A549 (cell line): ENCODE measurements at regions not wholly inside any gene's neighbourhood (a gene's known extent, or its start where the extent isn't known, plus 50 kb on each side); places are given as distances from the start of the nearest gene placed in this dataset.

Experiments used
- ATAC-seq, 2 experiments: fragments of 200-7000 bp in 1 of 2; fragments of >200 bp in 1 of 2; cut with Nextera tagmentation in 1 of 2; cut with Tn5 transposase in 1 of 2; 3 replicates each; pipeline versions ENCODE4 v1.8.0 to v1.9.1; 2018 to 2020; ENCODE audit warnings: mild to moderate bottlenecking in 1 of 2, moderate library complexity in 1 of 2
- CTCF ChIA-PET: fragments of 300-600 bp; sonication (Branson Sonifier 250); formaldehyde crosslinking; extraction: SDS; loops from one replicate; lab custom pipeline; 2021; ENCODE audit warnings: antibody characterized with exemption, inconsistent platforms; lab: Yijun Ruan, JAX
- POLR2A ChIA-PET: fragments of 350-600 bp; formaldehyde crosslinking; extraction: SDS; loops from one replicate; lab custom pipeline; 2021; ENCODE audit warnings: antibody characterized with exemption, inconsistent platforms; lab: Yijun Ruan, JAX
- DNase-seq, 2 experiments: peaks; one replicate each; pipeline versions ENCODE4 v3.0.0 to v3.0.0-alpha.2; 2011 to 2016; ENCODE audit warnings: low read depth in 1 of 2, low spot score in 1 of 2
- FAIRE-seq: peaks from 2 replicates; lab custom pipeline; 2011; peaks lifted over from hg19 to GRCh38; lab: Jason Lieb, UNC
- H3K27ac ChIP-seq, 2 experiments: fragments of >200 bp; sonication (Bioruptor Twin); formaldehyde crosslinking; 3 replicates each; pipeline ENCODE4 v1.5.1; 2016 to 2017
- H3K4me1 ChIP-seq: fragments of >200 bp; sonication (Bioruptor Twin); formaldehyde crosslinking; 3 replicates; pipeline ENCODE4 v1.6.1; 2016
- H3K4me2 ChIP-seq: fragments of >200 bp; sonication (Bioruptor Twin); formaldehyde crosslinking; 3 replicates; pipeline ENCODE4 v1.6.1; 2016
- H3K4me3 ChIP-seq: fragments of >200 bp; sonication (Bioruptor Twin); formaldehyde crosslinking; 3 replicates; pipeline ENCODE4 v1.5.1; 2016
- H3K9me3 ChIP-seq: fragments of >200 bp; sonication (Bioruptor Twin); formaldehyde crosslinking; 3 replicates; pipeline ENCODE4 v1.6.1; 2016
- EHF ChIP-seq: fragments of 250-450 bp; sonication (Bioruptor Pico); IDR thresholded peaks from 2 replicates; pipeline ENCODE4 v1.5.0; 2020; ENCODE audit warnings: mild to moderate bottlenecking
- FOSB ChIP-seq: fragments of 250-450 bp; sonication (Bioruptor Pico); IDR thresholded peaks from 2 replicates; pipeline ENCODE4 v1.5.0; 2020; ENCODE audit warnings: mild to moderate bottlenecking, moderate library complexity
- FOXS1 ChIP-seq: fragments of 250-450 bp; sonication (Bioruptor Pico); IDR thresholded peaks from 2 replicates; pipeline ENCODE4 v1.5.0; 2020; ENCODE audit warnings: mild to moderate bottlenecking, moderate library complexity
- GATA3 ChIP-seq: IDR thresholded peaks from 2 replicates; pipeline ENCODE4 v1.6.1; 2012; ENCODE audit warnings: borderline replicate concordance
- HEYL ChIP-seq: fragments of 250-450 bp; sonication (Bioruptor Pico); IDR thresholded peaks from 2 replicates; pipeline ENCODE4 v1.8.0; 2021; ENCODE audit warnings: mild to moderate bottlenecking, moderate library complexity
- HOXB13 ChIP-seq: fragments of 250-450 bp; sonication (Bioruptor Pico); IDR thresholded peaks from 2 replicates; pipeline ENCODE4 v1.5.0; 2020; ENCODE audit warnings: low read depth, mild to moderate bottlenecking, moderate library complexity
- KDM1A ChIP-seq: fragments of 200-600 bp; sonication (generic); IDR thresholded peaks from 2 replicates; pipeline ENCODE4 v1.6.1; 2016; ENCODE audit warnings: low read depth, mild to moderate bottlenecking
- KDM5A ChIP-seq: fragments of 200-600 bp; sonication (generic); IDR thresholded peaks from 2 replicates; pipeline ENCODE4 v1.6.1; 2016; ENCODE audit warnings: antibody characterized with exemption, mild to moderate bottlenecking
- MAFK ChIP-seq: fragments of 450-650 bp; IDR thresholded peaks from 2 replicates; pipeline ENCODE4 v1.6.1; 2014; ENCODE audit not compliant: partially characterized antibody
- MAZ ChIP-seq: fragments of 150-350 bp; IDR thresholded peaks from 2 replicates; pipeline ENCODE4 v1.6.1; 2014; ENCODE audit warnings: antibody characterized with exemption, low read depth, low read length, borderline replicate concordance
- MYC ChIP-seq: IDR thresholded peaks from 2 replicates; pipeline ENCODE4 v1.6.1; 2012; ENCODE audit warnings: mild to moderate bottlenecking, inconsistent platforms, low read length, improper control_type of control experiment, borderline replicate concordance
- RAD21 ChIP-seq, 2 experiments: fragments of >200 bp in 1 of 2; sonication (Bioruptor Twin) in 1 of 2; formaldehyde crosslinking in 1 of 2; IDR thresholded peaks in 1 of 2; conservative IDR thresholded peaks in 1 of 2; 2 replicates in 1 of 2; 3 replicates in 1 of 2; pipeline ENCODE4 v1.6.1; 2012 to 2018; ENCODE audit warnings: inconsistent platforms in 1 of 2
- RARB ChIP-seq: fragments of 250-450 bp; sonication (Bioruptor Pico); IDR thresholded peaks from 2 replicates; pipeline ENCODE4 v1.8.0; 2021; ENCODE audit warnings: mild to moderate bottlenecking, moderate library complexity
- RCOR1 ChIP-seq: fragments of 150-350 bp; IDR thresholded peaks from 2 replicates; pipeline ENCODE4 v1.6.1; 2014; ENCODE audit warnings: antibody characterized with exemption, low read length, low read depth
- RNF2 ChIP-seq: fragments of 200-600 bp; sonication (generic); IDR thresholded peaks from 2 replicates; pipeline ENCODE4 v1.6.1; 2016; ENCODE audit warnings: low read depth, mild to moderate bottlenecking, antibody characterized with exemption, moderate library complexity, borderline replicate concordance
- SREBF2 ChIP-seq: fragments of 450-650 bp; IDR thresholded peaks from 2 replicates; pipeline ENCODE4 v1.6.1; 2014; ENCODE audit warnings: mild to moderate bottlenecking, moderate library complexity
- TFCP2L1 ChIP-seq: fragments of 250-450 bp; sonication (Bioruptor Pico); IDR thresholded peaks from 2 replicates; pipeline ENCODE4 v1.5.0; 2021; ENCODE audit warnings: mild to moderate bottlenecking
- TP53 ChIP-seq: fragments of 250-450 bp; sonication (Bioruptor Pico); IDR thresholded peaks from 2 replicates; pipeline ENCODE4 v1.5.0; 2021; ENCODE audit warnings: mild to moderate bottlenecking, moderate library complexity
- ZFP36 ChIP-seq: fragments of 450-650 bp; IDR thresholded peaks from 2 replicates; pipeline ENCODE4 v1.6.1; 2014; ENCODE audit warnings: borderline replicate concordance; ENCODE audit not compliant: partially characterized antibody
- ZSCAN20 ChIP-seq: fragments of 250-450 bp; sonication (Bioruptor Pico); IDR thresholded peaks from 2 replicates; pipeline ENCODE4 v1.8.0; 2022; ENCODE audit warnings: mild to moderate bottlenecking, moderate library complexity
- WGBS: methylation state at CpG from one replicate; pipeline ENCODE4 v1.1.6; 2017; ENCODE audit errors: missing lambda C conversion rate; 5-methylcytosine and 5-hydroxymethylcytosine counted together
- TF ChIP-seq, protein P1 (sequence below): fragments of 150-350 bp; IDR thresholded peaks from 2 replicates; pipeline ENCODE4 v1.6.1; 2014; ENCODE audit warnings: low read depth, mild to moderate bottlenecking, low read length
- TF ChIP-seq, protein P2 (sequence below): fragments of 250-450 bp; sonication (Bioruptor Pico); IDR thresholded peaks from 2 replicates; pipeline ENCODE4 v1.5.0; 2021; ENCODE audit warnings: mild to moderate bottlenecking, moderate library complexity, borderline replicate concordance
- TF ChIP-seq, protein P3 (sequence below): fragments of >200 bp; sonication (Bioruptor Twin); formaldehyde crosslinking; IDR thresholded peaks from 2 replicates; pipeline ENCODE4 v1.6.1; 2016
- TF ChIP-seq, protein P4 (sequence below): fragments of >200 bp; sonication (Bioruptor Twin); formaldehyde crosslinking; IDR thresholded peaks from 3 replicates; pipeline ENCODE4 v1.5.1; 2016
- TF ChIP-seq, protein P5 (sequence below): fragments of 200-600 bp; sonication (generic); IDR thresholded peaks from 2 replicates; pipeline ENCODE4 v1.6.1; 2016; ENCODE audit warnings: antibody characterized with exemption, mild to moderate bottlenecking, moderate library complexity
- TF ChIP-seq, protein P6 (sequence below): IDR thresholded peaks from 2 replicates; pipeline ENCODE4 v1.6.1; 2012
- TF ChIP-seq, protein P7 (sequence below): fragments of 250-450 bp; sonication (Bioruptor Pico); IDR thresholded peaks from 2 replicates; pipeline ENCODE4 v1.5.0; 2020; ENCODE audit warnings: low read depth, mild to moderate bottlenecking, moderate library complexity

DNA sequence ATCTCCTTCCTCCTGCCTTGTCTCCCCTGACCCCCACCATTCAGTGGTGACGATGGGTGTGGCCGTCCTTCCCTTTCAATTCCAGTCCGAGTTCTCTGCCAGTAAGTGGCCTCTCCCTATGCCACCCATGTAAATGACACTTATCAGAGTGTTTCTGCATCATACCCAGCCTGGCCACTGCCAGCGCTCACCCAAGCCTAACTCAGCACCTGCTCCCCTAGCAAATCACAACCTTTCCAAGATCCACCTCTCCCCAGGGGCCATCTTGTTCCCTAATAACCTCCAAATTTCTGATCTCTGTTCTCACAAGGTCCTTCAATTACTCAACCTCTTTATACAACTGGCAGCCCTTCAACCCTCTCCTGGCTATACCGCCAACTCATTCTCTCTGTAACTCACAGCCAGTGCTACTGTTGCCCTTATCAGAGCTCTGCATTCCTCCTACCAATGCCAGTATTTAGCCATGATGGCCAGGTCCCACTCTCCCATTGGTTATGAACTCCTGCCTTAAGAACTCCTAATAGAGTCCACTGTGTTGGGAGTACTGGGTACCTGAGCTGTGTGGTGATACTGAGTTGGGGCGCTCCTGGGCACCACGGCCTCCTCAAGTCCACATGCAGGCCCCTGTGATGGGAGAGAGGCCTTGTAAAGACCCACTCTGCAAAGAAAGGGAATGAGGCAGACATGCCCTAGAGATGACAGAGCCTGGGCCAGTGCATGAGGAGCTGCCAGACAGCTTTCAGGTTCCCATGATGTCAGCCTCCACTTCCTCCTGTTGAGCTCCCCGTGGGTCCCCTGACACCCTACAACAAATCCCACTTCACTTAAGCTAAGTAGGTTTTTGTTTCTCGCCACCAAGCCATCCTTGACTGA, 187.4 kb upstream of the RREB1 start:
- 57% methylated on average over 8 of the region's 9 CpGs for WGBS
- ATAC-seq, result no peak
- no peak for DNase-seq
- Histone ChIP-seq H3K4me3 (no peak overlapping the region), H3K4me1 (0 out of 3 replicates have a peak, but pooled peaks cover 4% of the 10 kb centered on the region), H3K4me2 (no peak overlapping the region), H3K9me3 (no peaks in the 10 kb centered on the region), H3K27ac (no peak overlapping the region)
- ChIA-PET CTCF (no interaction called here), POLR2A (no interaction called here)
- FAIRE-seq, result no peak
- TF ChIP-seq HEYL (CRISPR knock-in tag), result no peak
- no peak for TF ChIP-seq RCOR1
- TF ChIP-seq, protein P1, sequence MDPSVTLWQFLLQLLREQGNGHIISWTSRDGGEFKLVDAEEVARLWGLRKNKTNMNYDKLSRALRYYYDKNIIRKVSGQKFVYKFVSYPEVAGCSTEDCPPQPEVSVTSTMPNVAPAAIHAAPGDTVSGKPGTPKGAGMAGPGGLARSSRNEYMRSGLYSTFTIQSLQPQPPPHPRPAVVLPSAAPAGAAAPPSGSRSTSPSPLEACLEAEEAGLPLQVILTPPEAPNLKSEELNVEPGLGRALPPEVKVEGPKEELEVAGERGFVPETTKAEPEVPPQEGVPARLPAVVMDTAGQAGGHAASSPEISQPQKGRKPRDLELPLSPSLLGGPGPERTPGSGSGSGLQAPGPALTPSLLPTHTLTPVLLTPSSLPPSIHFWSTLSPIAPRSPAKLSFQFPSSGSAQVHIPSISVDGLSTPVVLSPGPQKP, result no peak
- no peak for TF ChIP-seq FOSB (CRISPR knock-in tag)
- TF ChIP-seq, protein P2, sequence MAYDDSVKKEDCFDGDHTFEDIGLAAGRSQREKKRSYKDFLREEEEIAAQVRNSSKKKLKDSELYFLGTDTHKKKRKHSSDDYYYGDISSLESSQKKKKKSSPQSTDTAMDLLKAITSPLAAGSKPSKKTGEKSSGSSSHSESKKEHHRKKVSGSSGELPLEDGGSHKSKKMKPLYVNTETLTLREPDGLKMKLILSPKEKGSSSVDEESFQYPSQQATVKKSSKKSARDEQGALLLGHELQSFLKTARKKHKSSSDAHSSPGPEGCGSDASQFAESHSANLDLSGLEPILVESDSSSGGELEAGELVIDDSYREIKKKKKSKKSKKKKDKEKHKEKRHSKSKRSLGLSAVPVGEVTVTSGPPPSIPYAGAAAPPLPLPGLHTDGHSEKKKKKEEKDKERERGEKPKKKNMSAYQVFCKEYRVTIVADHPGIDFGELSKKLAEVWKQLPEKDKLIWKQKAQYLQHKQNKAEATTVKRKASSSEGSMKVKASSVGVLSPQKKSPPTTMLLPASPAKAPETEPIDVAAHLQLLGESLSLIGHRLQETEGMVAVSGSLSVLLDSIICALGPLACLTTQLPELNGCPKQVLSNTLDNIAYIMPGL (CRISPR knock-in tag), result no peak
- no peak for TF ChIP-seq MYC
- no peak for TF ChIP-seq RNF2
- TF ChIP-seq MAFK, result no peak
- TF ChIP-seq TFCP2L1 (CRISPR knock-in tag), result no peak
- no peak for TF ChIP-seq EHF
- TF ChIP-seq, protein P3, sequence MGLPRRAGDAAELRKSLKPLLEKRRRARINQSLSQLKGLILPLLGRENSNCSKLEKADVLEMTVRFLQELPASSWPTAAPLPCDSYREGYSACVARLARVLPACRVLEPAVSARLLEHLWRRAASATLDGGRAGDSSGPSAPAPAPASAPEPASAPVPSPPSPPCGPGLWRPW, result no peak
- no peak for TF ChIP-seq ZSCAN20 (CRISPR knock-in tag)
- TF ChIP-seq, protein P4, sequence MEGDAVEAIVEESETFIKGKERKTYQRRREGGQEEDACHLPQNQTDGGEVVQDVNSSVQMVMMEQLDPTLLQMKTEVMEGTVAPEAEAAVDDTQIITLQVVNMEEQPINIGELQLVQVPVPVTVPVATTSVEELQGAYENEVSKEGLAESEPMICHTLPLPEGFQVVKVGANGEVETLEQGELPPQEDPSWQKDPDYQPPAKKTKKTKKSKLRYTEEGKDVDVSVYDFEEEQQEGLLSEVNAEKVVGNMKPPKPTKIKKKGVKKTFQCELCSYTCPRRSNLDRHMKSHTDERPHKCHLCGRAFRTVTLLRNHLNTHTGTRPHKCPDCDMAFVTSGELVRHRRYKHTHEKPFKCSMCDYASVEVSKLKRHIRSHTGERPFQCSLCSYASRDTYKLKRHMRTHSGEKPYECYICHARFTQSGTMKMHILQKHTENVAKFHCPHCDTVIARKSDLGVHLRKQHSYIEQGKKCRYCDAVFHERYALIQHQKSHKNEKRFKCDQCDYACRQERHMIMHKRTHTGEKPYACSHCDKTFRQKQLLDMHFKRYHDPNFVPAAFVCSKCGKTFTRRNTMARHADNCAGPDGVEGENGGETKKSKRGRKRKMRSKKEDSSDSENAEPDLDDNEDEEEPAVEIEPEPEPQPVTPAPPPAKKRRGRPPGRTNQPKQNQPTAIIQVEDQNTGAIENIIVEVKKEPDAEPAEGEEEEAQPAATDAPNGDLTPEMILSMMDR, result no peak

DNA sequence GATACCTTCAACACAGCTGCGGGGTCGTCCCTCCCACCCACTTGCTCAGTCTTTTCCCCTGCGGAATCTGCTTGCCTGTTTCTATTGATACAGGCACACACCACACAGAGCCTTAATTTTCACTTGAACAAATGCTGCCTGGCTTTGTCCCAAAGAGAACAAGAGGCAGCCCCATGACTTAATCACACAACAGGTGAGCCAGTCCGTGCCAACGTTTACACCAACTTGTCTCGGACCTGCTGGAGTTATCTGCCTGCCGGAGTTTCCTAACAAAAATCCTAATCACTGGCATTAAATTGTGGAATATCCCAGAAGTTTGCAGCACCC, 186.8 kb upstream of the RREB1 start:
- H3K4me1 ChIP-seq, result no peaks in the 10 kb centered on the region
- POLR2A ChIA-PET, result no interaction called here
- H3K4me3 ChIP-seq, result no peak overlapping the region
- no peak overlapping the region for H3K4me2 ChIP-seq
- 88% methylated on average over 7 of the region's 7 CpGs for WGBS
- FAIRE-seq (no peak), DNase-seq (no peak), ATAC-seq (no peak)
- H3K9me3 ChIP-seq, result no peaks in the 10 kb centered on the region
- no peak overlapping the region for H3K27ac ChIP-seq
- CTCF ChIA-PET, result no interaction called here
- TF ChIP-seq KDM1A (no peak), HOXB13 (CRISPR knock-in tag) (no peak), TFCP2L1 (CRISPR knock-in tag) (no peak), RARB (CRISPR knock-in tag) (no peak), MAZ (no peak), MAFK (no peak), RAD21 (conservative IDR thresholded peaks at IDR 0.05 in 1 of 2, IDR thresholded peaks at IDR 0.05 in 1 of 2) (no peak), FOXS1 (CRISPR knock-in tag) (no peak), TP53 (CRISPR knock-in tag) (no peak), ZFP36 (no peak), GATA3 (no peak), MYC (no peak), KDM5A (no peak), SREBF2 (no peak)
- TF ChIP-seq, protein P5, sequence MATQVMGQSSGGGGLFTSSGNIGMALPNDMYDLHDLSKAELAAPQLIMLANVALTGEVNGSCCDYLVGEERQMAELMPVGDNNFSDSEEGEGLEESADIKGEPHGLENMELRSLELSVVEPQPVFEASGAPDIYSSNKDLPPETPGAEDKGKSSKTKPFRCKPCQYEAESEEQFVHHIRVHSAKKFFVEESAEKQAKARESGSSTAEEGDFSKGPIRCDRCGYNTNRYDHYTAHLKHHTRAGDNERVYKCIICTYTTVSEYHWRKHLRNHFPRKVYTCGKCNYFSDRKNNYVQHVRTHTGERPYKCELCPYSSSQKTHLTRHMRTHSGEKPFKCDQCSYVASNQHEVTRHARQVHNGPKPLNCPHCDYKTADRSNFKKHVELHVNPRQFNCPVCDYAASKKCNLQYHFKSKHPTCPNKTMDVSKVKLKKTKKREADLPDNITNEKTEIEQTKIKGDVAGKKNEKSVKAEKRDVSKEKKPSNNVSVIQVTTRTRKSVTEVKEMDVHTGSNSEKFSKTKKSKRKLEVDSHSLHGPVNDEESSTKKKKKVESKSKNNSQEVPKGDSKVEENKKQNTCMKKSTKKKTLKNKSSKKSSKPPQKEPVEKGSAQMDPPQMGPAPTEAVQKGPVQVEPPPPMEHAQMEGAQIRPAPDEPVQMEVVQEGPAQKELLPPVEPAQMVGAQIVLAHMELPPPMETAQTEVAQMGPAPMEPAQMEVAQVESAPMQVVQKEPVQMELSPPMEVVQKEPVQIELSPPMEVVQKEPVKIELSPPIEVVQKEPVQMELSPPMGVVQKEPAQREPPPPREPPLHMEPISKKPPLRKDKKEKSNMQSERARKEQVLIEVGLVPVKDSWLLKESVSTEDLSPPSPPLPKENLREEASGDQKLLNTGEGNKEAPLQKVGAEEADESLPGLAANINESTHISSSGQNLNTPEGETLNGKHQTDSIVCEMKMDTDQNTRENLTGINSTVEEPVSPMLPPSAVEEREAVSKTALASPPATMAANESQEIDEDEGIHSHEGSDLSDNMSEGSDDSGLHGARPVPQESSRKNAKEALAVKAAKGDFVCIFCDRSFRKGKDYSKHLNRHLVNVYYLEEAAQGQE, result no peak
- TF ChIP-seq, protein P6, sequence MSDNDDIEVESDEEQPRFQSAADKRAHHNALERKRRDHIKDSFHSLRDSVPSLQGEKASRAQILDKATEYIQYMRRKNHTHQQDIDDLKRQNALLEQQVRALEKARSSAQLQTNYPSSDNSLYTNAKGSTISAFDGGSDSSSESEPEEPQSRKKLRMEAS, result no peak
- TF ChIP-seq, protein P7, sequence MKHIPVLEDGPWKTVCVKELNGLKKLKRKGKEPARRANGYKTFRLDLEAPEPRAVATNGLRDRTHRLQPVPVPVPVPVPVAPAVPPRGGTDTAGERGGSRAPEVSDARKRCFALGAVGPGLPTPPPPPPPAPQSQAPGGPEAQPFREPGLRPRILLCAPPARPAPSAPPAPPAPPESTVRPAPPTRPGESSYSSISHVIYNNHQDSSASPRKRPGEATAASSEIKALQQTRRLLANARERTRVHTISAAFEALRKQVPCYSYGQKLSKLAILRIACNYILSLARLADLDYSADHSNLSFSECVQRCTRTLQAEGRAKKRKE (CRISPR knock-in tag), result no peak
